GM23338 (cell line): ENCODE measurements at regions not wholly inside any gene's neighbourhood (a gene's known extent, or its start where the extent isn't known, plus 50 kb on each side); places are given as distances from the start of the nearest gene placed in this dataset.

Experiments
- EZH2 ChIP-seq: fragments of 200-600 bp; sonication (generic); IDR thresholded peaks from one replicate; pipeline ENCODE4 v1.8.0; 2017; ENCODE audit warnings: antibody characterized with exemption, mild to moderate bottlenecking, low read depth; ENCODE audit not compliant: unreplicated experiment
- EZH2phosphoT487 ChIP-seq: fragments of 200-600 bp; sonication (generic); IDR thresholded peaks from one replicate; pipeline ENCODE4 v1.8.1; 2018; ENCODE audit warnings: antibody characterized with exemption; ENCODE audit not compliant: unreplicated experiment
- NANOG ChIP-seq: IDR thresholded peaks from 2 replicates; pipeline ENCODE4 v1.6.1; 2016; ENCODE audit warnings: antibody characterized with exemption, borderline replicate concordance
- ZNF114 ChIP-seq: fragments of 250-450 bp; sonication (Bioruptor Pico); IDR thresholded peaks from 2 replicates; pipeline ENCODE4 v1.5.0; 2020; ENCODE audit warnings: mild to moderate bottlenecking, moderate library complexity
- TF ChIP-seq, protein P1 (sequence below): fragments of 250-450 bp; sonication (Bioruptor Pico); IDR thresholded peaks from 2 replicates; pipeline ENCODE4 v1.5.0; 2020; ENCODE audit warnings: mild to moderate bottlenecking, moderate library complexity
- TF ChIP-seq, protein P2 (sequence below): IDR thresholded peaks from one replicate; pipeline ENCODE4 v1.6.1; 2018; ENCODE audit warnings: antibody characterized with exemption; ENCODE audit not compliant: unreplicated experiment
- TF ChIP-seq, protein P3 (sequence below), 2 experiments: fragments of 200-600 bp in 1 of 2; sonication (generic) in 1 of 2; conservative IDR thresholded peaks; 2 replicates each; pipeline versions ENCODE4 v1.5.1 to v1.6.1; 2016 to 2017; ENCODE audit warnings: antibody characterized with exemption in 2 of 2, low read depth in 2 of 2, mild to moderate bottlenecking in 2 of 2, moderate library complexity in 1 of 2
- TF ChIP-seq, protein P4 (sequence below): IDR thresholded peaks from 2 replicates; pipeline ENCODE4 v1.6.1; 2016; ENCODE audit warnings: antibody characterized with exemption

DNA sequence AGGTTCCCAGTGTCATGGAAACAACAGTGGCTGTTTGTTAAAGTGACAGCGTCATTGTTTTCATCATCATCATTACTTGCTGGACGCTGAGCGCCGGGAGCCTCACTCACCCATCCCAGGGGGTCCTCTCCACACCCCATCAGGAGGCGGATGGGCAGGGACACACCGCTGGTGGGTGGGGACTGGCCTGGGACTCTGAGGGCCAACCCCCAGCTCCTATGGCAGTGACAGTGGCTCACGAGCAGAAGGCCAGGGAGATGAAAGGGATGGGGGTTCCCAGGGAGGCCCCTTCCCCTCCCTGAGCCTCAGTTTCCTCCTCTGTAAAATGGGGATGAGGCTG lies 76.6 kb upstream of the PRR5 start (continued):
- TF ChIP-seq, protein P1, sequence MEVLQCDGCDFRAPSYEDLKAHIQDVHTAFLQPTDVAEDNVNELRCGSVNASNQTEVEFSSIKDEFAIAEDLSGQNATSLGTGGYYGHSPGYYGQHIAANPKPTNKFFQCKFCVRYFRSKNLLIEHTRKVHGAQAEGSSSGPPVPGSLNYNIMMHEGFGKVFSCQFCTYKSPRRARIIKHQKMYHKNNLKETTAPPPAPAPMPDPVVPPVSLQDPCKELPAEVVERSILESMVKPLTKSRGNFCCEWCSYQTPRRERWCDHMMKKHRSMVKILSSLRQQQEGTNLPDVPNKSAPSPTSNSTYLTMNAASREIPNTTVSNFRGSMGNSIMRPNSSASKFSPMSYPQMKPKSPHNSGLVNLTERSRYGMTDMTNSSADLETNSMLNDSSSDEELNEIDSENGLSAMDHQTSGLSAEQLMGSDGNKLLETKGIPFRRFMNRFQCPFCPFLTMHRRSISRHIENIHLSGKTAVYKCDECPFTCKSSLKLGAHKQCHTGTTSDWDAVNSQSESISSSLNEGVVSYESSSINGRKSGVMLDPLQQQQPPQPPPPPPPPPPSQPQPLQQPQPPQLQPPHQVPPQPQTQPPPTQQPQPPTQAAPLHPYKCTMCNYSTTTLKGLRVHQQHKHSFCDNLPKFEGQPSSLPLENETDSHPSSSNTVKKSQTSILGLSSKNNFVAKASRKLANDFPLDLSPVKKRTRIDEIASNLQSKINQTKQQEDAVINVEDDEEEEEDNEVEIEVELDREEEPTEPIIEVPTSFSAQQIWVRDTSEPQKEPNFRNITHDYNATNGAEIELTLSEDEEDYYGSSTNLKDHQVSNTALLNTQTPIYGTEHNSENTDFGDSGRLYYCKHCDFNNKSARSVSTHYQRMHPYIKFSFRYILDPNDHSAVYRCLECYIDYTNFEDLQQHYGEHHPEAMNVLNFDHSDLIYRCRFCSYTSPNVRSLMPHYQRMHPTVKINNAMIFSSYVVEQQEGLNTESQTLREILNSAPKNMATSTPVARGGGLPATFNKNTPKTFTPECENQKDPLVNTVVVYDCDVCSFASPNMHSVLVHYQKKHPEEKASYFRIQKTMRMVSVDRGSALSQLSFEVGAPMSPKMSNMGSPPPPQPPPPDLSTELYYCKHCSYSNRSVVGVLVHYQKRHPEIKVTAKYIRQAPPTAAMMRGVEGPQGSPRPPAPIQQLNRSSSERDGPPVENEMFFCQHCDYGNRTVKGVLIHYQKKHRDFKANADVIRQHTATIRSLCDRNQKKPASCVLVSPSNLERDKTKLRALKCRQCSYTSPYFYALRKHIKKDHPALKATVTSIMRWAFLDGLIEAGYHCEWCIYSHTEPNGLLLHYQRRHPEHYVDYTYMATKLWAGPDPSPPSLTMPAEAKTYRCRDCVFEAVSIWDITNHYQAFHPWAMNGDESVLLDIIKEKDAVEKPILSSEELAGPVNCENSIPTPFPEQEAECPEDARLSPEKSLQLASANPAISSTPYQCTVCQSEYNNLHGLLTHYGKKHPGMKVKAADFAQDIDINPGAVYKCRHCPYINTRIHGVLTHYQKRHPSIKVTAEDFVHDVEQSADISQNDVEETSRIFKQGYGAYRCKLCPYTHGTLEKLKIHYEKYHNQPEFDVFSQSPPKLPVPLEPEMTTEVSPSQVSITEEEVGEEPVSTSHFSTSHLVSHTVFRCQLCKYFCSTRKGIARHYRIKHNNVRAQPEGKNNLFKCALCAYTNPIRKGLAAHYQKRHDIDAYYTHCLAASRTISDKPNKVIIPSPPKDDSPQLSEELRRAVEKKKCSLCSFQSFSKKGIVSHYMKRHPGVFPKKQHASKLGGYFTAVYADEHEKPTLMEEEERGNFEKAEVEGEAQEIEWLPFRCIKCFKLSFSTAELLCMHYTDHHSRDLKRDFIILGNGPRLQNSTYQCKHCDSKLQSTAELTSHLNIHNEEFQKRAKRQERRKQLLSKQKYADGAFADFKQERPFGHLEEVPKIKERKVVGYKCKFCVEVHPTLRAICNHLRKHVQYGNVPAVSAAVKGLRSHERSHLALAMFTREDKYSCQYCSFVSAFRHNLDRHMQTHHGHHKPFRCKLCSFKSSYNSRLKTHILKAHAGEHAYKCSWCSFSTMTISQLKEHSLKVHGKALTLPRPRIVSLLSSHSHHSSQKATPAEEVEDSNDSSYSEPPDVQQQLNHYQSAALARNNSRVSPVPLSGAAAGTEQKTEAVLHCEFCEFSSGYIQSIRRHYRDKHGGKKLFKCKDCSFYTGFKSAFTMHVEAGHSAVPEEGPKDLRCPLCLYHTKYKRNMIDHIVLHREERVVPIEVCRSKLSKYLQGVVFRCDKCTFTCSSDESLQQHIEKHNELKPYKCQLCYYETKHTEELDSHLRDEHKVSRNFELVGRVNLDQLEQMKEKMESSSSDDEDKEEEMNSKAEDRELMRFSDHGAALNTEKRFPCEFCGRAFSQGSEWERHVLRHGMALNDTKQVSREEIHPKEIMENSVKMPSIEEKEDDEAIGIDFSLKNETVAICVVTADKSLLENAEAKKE (CRISPR knock-in tag), result no peak
- no peak for TF ChIP-seq EZH2phosphoT487
- TF ChIP-seq, protein P2, sequence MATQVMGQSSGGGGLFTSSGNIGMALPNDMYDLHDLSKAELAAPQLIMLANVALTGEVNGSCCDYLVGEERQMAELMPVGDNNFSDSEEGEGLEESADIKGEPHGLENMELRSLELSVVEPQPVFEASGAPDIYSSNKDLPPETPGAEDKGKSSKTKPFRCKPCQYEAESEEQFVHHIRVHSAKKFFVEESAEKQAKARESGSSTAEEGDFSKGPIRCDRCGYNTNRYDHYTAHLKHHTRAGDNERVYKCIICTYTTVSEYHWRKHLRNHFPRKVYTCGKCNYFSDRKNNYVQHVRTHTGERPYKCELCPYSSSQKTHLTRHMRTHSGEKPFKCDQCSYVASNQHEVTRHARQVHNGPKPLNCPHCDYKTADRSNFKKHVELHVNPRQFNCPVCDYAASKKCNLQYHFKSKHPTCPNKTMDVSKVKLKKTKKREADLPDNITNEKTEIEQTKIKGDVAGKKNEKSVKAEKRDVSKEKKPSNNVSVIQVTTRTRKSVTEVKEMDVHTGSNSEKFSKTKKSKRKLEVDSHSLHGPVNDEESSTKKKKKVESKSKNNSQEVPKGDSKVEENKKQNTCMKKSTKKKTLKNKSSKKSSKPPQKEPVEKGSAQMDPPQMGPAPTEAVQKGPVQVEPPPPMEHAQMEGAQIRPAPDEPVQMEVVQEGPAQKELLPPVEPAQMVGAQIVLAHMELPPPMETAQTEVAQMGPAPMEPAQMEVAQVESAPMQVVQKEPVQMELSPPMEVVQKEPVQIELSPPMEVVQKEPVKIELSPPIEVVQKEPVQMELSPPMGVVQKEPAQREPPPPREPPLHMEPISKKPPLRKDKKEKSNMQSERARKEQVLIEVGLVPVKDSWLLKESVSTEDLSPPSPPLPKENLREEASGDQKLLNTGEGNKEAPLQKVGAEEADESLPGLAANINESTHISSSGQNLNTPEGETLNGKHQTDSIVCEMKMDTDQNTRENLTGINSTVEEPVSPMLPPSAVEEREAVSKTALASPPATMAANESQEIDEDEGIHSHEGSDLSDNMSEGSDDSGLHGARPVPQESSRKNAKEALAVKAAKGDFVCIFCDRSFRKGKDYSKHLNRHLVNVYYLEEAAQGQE, result no peak
- TF ChIP-seq, protein P3, sequence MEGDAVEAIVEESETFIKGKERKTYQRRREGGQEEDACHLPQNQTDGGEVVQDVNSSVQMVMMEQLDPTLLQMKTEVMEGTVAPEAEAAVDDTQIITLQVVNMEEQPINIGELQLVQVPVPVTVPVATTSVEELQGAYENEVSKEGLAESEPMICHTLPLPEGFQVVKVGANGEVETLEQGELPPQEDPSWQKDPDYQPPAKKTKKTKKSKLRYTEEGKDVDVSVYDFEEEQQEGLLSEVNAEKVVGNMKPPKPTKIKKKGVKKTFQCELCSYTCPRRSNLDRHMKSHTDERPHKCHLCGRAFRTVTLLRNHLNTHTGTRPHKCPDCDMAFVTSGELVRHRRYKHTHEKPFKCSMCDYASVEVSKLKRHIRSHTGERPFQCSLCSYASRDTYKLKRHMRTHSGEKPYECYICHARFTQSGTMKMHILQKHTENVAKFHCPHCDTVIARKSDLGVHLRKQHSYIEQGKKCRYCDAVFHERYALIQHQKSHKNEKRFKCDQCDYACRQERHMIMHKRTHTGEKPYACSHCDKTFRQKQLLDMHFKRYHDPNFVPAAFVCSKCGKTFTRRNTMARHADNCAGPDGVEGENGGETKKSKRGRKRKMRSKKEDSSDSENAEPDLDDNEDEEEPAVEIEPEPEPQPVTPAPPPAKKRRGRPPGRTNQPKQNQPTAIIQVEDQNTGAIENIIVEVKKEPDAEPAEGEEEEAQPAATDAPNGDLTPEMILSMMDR (conservative IDR thresholded peaks at IDR 0.05; ENCODE audit: low read depth in 2 of 2), result no peak
- TF ChIP-seq, protein P4, sequence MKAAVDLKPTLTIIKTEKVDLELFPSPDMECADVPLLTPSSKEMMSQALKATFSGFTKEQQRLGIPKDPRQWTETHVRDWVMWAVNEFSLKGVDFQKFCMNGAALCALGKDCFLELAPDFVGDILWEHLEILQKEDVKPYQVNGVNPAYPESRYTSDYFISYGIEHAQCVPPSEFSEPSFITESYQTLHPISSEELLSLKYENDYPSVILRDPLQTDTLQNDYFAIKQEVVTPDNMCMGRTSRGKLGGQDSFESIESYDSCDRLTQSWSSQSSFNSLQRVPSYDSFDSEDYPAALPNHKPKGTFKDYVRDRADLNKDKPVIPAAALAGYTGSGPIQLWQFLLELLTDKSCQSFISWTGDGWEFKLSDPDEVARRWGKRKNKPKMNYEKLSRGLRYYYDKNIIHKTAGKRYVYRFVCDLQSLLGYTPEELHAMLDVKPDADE, result no peak
- TF ChIP-seq NANOG, result no peak
- no peak for TF ChIP-seq EZH2
- TF ChIP-seq ZNF114 (CRISPR knock-in tag), result no peak
